HCT116 (cell line): ENCODE measurements at regions not wholly inside any gene's neighbourhood (a gene's known extent, or its start where the extent isn't known, plus 50 kb on each side); places are given as distances from the start of the nearest gene placed in this dataset.

Experiments
- CTCF ChIP-seq, 3 experiments: fragments of 200-600 bp in 1 of 3; sonication (generic) in 1 of 3; IDR thresholded peaks in 2 of 3; conservative IDR thresholded peaks in 1 of 3; 2 replicates each; pipeline ENCODE4 v1.5.1; 2012 to 2017; ENCODE audit warnings: low read depth in 2 of 3, low read length in 2 of 3, antibody characterized with exemption in 1 of 3, borderline replicate concordance in 1 of 3, control low read depth in 1 of 3, mild to moderate bottlenecking in 1 of 3, mixed read lengths in 1 of 3, mixed run types in 1 of 3, moderate library complexity in 1 of 3; ENCODE audit not compliant: insufficient read depth in 1 of 3
- POLR2A ChIP-seq: IDR thresholded peaks from 2 replicates; pipeline ENCODE4 v1.7.0; 2011; ENCODE audit warnings: borderline replicate concordance; ENCODE audit not compliant: insufficient read depth, insufficient read length; ENCODE audit errors: extremely low read depth
- POLR2AphosphoS5 ChIP-seq: IDR thresholded peaks from 2 replicates; pipeline ENCODE4 v1.6.1; 2011; ENCODE audit warnings: mild to moderate bottlenecking, low read depth, low read length, moderate library complexity

- TF ChIP-seq POLR2AphosphoS5 = no peak
- no peak for TF ChIP-seq CTCF (IDR thresholded peaks at IDR 0.05 in 2 of 3, conservative IDR thresholded peaks at IDR 0.05 in 1 of 3; ENCODE audit: borderline replicate concordance in 1 of 3, insufficient read depth in 1 of 3, low read depth in 2 of 3, low read length in 2 of 3)
- no peak for TF ChIP-seq POLR2A
These were observed 119.2 kb downstream of the TBC1D30 start for GRCh38 chr12:64943686-64944085.
